Esophagus mucosa (tissue), 1 donor: ENCODE measurements at regions not wholly inside any gene's neighbourhood (a gene's known extent, or its start where the extent isn't known, plus 50 kb on each side); places are given as distances from the start of the nearest gene placed in this dataset.

Experiments used
- ATAC-seq: fragments of 200-7000 bp; cut with Tn5 transposase; one replicate; pipeline ENCODE4 v1.9.1; 2020
- donor health status: DM: yes; HTN: yes; CAD: no.

DNA sequence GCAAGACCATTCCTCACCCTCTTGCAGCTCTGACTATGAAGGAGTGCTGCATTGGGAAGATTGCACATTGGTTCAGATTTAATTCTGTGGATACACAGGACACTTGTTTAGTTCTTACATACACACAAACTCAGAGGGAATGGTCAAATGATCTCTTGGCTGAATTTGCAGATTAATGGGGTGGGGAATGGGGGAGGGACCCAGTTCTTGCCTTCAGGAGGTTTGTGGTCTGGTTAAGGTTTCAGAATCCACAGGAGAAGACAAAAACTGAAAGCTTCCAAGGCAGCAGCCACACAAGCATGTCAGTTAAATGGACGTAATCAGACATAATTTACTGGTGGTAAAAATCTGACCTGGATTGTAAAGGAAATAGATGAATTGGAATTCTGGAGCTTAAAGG lies 257.1 kb upstream of the ROPN1 start:
- ATAC-seq: no peak

DNA sequence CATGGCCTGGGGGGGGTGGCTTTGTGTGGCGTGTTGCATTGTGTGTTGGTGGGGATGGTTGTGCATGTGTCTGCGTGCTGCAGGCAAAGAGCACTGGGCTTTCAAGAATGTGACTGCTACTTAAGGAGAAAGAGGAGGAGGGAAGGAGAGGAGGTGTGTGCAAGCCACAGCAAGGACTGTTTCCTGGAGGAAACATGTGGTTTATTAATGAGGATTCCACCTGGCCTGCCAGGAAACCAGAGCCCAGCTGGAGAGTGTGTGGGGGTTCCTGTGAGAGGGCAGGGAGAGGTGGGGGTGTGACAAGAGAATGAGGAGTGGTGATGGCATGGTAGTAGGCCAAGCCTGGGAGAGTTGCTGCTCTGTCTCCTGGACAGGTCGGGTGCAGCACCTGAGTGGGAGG lies 258.1 kb upstream of the ROPN1 start:
- peak; percentile 44 for ATAC-seq

DNA sequence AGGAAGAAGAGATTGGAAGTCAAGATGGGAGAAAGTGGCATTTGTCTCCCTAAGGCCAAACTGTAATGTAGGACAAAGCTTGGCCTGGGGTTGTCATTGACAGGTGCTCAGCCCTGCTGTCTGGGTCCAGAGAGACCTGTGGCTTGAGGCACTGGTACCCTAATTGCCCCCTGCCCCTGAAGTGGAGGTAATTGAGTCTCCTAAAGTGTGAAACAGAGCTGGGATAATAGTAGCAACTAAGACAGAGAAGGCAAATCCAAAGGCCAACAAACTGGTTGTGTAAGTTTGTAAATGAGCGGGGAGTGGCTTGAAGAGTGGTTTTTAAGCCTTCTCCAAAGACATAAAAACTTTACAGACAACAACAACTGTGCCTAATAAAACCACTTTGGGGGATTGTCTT lies 264.2 kb upstream of the ROPN1 start:
- peak; percentile 56 for ATAC-seq

DNA sequence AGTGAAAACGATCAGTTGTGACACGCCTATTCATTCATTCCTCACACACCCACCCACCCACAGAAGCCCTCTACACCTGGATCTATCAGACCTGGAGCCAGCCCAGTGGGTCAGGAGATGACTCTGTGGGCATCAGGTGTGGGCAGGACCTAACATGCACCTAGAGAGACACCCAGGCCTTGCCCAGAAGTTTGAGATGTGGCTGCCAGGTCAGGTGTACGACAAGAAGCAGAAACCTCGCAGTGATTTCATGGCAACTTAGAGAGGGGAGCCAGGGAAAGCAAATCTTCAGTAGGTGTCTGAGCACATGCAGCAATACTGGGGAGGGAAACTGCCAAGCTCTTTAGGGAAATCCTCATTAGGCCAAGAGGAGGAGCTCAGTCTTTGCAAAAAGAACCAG lies 264.7 kb upstream of the ROPN1 start:
- ATAC-seq: peak; percentile 67

DNA sequence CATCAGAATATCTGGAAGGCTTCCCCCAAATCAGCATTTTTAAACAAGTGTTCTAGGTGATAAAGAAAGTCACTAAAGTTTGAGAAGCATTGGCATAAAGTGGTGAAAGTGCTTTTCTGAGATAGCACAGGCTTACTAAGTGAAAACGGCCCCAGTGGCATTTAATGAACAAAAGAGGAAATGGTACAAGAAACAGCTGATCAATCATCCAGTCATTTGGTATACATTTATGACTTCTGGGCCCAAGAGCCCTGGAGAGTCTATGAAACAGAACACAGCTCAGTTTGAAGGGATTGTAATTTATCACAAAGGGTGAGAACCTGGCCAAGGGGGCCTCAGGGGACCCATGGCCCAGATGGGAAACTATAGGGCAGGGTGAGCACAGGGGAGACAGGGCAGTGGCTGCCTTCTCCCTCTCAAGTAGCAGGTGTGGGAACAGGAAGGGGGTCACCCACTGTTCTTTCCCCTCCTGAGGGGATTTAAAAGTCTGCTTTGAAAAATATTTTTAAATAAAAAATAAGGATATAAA lies 265.5 kb upstream of the ROPN1 start:
- ATAC-seq: no peak

DNA sequence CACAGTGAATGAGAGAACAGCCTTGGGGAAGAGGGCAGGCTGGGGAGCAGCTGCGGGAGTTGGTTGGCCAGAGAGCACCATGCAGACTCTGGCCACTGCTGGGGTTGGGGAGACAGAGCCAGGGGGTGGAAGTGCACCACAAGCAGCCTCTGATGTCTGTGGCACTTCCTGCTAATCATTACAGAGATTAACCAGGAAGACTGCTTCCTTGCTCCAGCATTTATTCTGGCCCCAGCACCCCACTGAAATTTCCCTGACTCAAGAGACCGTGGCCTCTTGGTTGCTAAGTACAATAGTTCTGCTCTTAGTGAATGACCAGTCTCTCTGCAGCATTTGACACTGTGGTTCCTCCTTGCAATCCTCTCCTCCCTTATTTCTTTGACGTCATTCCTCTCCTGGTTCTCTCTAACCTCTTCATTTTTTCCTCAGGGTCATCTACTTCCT lies 266.2 kb upstream of the ROPN1 start:
- ATAC-seq: no peak

DNA sequence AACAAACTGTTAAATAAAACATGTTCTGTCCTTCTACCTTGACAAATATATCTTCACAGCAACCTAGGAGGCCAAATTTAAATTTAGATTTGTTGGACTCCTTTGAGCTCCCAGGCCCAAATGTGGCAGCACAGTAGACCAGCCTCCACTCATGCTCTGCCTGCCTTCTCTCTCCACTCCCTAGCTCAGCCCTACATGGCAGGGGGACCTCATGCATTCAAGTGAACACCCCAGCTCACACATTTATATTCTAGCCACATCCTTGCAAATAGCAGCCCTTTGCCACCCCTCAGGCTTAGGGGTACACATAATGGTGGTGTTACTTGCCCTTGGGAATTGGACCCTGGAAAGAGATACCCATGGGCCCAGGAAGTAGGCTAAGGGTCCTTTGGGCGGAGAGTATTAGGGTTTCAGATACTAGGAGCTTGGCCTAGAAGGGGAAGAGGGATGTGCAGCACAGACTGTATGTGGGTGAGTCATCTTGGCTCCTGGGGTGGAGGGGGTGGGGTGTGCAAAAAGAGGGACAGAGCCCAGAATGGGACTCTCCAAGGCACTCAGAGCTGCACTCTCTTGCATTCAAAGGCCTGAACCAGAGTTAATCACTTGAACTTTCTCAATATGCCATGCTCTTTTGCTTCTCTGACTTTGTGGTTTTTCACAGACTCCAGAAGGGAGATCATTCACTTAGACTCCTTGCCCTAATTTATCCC lies 268.4 kb upstream of the ROPN1 start:
- peak; percentile 55 for ATAC-seq

DNA sequence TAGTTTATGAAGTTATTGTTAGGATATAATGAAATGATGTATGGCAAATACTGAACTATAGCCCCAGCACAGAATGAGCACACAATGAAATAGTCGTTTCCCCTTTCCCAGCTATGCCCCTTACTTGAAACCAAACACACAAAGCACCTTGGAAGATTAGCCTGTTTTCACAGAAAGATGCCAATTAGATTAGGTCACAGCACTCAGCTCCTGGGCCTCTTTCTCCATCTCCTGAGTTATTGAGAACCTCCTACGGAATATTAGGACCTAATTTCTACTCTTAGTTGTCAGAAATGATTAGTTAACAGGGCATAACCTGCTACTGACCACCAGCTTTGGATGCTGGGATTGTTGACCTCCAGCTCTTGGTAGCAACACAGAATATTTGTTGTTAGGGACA lies 269.4 kb upstream of the ROPN1 start:
- no peak for ATAC-seq

DNA sequence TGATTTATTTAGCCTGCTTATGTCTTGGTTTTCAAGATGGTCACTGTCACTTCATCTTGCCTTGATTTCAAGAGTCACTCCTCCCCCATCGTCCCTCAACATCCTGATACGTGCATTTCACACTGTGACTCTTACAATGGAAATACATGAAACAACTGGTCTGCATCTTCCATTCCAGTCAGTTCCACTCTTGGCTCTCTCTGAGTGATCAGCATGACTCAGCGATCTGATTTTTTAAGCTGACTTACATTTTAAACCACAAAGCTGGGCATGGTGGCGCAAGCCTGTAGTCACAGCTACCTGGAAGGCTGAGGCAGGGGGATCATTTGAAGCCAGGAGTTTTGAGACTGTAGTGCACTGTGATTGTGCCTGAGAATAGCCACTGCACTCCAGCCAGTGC lies 271.2 kb upstream of the ROPN1 start:
- ATAC-seq: peak; percentile 89

DNA sequence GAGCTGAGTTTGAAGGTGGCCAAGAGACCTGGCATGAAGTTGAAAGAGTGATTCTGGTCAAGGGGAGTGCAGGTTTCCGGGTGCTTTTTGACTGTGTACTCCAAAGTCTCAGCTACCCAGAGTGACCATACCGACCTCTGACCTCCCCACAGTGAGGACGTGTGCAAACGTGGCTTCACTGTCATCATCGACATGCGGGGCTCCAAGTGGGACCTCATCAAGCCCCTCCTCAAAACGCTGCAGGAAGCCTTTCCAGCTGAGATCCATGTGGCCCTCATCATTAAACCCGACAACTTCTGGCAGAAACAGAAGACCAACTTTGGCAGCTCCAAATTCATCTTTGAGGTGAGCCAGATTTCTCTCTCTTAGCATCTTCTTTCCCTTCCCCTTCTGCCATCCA lies 272.4 kb upstream of the ROPN1 start:
- ATAC-seq: no peak

DNA sequence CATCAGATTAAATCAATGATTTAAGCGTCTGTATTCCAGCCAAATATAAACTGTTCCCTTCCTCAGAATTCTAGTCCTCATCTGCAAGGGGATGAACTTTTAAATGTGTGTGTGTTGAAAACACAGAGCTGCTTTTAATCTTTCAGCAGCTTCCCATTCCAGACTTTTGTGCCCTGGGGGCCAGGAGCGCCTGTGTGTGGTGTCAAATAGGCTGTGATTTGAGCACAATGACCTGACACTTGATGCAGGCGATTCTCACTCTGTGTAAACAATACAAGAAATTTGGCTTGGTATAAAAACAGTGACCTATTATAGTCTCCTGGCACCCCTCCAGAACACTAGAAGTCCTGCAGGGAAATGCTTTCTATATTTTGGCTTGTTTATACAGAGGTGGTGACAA lies 274.6 kb upstream of the ROPN1 start:
- ATAC-seq: no peak

DNA sequence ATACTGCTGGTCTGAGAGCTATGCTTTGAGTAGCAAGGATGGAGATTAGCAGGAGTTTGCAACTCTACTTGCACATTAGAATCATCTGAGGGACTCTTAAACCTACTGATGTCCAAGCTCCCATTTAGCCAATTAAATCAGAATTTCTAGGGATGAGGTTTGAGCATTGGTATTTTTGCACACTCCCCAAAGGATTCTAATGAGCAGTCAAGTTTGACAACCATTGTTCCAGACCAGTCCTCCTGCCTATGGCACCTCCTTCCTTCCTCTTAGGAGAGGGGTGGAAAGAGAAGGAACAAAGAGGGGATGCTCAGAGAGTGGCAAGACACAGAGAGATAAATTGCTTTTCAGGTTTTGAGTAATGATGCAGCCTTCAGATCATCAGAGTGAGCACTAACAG lies 275.5 kb upstream of the ROPN1 start:
- no peak for ATAC-seq

DNA sequence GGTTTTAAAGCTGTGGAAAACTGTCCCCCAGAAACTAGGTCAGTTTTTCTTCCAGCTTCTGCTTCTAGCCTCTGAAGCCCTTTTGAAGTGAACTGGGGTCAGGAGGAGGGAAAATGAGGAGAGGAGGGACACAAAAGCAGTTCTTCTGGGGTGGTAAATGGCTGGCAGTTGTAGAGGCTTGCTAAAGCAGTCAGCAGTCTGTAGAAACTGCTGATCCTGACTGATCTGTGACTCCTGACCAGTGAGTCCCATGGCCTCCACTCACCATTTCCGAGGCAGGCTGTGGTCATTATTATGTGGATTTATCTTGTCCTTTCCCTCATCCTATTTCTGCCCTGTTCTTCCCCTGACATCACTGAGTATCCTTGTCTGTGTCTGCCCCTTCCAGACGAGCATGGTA lies 276.4 kb upstream of the ROPN1 start:
- no peak for ATAC-seq

DNA sequence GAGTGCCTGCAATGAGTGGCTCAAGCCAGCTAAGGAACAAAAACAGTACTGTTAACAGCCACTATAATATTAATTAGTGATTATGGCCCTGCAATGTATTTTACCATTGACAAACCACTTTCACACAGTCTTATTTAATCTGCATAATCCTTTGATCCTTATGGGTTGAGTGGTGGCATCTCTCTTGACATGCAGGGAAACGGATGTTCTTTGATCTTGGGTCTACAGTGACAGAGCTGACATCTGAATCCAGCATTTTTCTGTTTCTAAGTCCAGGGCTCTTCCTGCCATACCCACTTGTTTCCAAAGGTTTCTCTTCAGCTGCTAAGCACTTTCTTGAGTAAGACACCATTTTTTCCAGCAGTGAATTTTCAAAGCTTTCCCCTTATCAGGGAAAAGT lies 277.7 kb upstream of the ROPN1 start:
- ATAC-seq: no peak

DNA sequence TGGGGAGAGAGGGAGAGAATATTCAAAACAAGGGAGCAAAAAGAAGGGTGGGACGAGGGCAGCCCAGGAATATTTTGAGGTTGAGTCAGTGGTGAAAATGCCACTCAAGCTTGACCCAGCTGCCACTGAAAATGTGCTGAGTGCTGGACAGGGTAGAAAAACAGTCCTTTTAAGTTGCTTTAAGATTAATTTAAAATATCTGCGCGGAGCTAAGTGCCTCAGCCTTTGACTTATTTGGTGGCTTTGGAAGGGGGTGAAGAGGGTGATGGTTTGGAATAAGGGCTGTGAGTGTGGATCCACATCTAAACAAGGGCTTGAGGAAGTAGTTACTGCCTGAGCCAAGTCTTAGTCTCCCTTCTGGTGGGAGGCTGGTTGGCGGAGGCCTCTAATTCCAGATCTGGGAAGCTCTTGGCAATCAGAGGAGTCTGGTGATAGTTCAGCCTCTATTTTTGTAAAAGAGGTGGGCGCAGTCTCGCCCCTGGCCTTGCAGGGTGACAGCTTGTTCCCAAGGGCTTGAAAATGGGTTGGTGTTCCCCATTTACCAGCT lies 280.8 kb upstream of the ROPN1 start:
- no peak for ATAC-seq

DNA sequence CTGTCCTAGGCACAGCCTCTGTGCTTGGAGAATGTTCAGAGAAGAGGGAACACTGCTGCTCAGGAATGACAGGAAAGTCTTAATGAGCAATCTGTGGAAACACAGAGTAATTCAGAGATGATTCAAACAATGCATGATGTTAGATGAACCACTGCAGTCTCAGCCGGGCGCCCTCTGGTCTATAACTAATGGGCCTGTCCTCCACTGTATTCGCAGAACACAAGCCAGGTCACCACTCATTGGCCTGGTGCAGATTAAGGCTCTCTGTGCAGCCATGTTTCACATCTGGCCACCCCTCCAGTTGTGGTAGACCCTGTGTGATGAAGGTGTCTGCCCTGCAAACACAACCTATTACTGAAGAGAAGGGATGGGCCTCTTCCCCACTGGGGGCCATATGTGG lies 281.7 kb upstream of the ROPN1 start:
- no peak for ATAC-seq

DNA sequence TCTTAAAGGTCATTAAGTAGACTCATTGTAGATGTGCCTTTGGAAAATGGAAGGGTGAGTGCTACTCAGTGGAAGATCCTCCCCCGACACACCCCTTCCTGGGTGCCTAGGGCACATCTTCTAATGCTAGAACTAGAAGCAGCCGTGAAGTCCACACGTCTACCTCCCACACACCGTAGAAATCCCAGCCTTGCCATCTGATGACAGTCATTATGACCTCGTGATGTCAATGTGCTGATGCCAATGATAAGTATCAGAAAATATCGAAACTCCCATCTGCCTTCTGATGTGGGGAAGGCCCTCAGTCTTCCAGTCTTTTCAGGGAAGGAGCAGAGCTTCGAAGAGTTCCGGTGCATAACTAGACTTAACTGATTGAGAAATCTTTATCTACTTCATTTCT lies 282.1 kb upstream of the ROPN1 start:
- ATAC-seq: no peak

DNA sequence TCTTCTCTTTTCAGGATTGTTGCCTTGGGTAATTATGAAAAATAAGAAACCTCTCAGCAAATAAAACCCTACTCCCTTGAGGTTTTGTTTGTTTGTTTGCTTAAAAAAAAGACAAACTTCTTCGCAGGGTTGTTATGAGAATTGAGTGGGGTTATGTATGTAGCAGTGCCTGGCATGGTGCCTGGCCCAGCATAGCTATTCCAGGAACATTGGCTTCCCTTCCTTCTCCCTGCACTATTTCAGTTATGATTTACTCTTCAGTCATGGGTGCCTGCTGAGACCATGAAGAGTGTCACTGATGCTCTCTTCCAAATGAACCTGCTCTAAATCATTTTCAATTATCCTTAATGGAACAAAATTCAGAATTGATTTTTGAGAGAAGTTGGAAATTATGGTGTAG lies 283.5 kb upstream of the ROPN1 start:
- no peak for ATAC-seq

DNA sequence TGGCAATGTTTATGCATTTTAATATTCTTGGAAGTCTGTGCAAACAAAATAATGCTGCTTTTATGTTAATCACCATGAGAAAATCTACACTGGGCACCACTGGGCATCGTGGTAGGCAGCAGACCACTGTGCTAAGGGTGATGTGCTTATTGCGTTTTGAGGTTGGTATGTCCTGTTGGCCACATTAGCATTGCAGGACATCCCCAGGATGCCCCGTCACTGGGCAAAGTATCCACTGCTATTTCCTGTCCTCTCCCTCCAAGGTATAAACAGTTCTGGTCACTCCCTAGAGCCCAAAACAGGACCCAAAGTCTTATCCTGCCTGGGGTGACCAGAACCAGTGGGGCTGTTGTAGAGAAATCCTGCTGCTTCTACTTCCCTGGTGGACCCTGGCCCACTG lies 284.2 kb upstream of the ROPN1 start:
- peak; percentile 34 for ATAC-seq

DNA sequence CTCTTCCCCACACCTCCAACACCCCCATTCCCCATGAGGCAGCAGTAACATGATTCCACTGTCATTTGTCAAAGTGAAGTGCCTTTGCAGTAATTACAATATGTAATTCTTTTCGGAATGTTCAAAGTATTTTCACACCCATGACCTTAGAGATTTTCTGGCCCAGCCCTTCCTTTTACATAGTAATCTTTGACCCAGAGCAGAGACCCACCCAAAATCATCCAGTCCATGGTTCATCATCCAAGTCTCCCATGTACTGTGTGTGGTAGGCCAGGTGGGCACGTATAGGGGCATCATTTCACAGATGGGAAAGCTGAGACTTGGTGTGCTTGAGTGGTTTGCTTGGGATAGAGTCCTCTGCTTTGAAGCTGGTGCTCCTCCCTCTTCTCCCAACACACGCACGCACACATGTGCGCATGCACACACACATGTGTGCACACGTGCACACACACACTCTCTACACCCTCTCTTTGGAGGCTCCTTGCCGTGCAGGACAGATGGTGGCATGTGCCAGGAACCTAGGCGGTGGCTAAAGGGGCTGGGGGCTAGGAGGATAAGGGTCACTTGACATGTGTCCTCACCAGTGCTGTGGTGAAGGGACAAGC lies 284.7 kb upstream of the ROPN1 start:
- no peak for ATAC-seq

DNA sequence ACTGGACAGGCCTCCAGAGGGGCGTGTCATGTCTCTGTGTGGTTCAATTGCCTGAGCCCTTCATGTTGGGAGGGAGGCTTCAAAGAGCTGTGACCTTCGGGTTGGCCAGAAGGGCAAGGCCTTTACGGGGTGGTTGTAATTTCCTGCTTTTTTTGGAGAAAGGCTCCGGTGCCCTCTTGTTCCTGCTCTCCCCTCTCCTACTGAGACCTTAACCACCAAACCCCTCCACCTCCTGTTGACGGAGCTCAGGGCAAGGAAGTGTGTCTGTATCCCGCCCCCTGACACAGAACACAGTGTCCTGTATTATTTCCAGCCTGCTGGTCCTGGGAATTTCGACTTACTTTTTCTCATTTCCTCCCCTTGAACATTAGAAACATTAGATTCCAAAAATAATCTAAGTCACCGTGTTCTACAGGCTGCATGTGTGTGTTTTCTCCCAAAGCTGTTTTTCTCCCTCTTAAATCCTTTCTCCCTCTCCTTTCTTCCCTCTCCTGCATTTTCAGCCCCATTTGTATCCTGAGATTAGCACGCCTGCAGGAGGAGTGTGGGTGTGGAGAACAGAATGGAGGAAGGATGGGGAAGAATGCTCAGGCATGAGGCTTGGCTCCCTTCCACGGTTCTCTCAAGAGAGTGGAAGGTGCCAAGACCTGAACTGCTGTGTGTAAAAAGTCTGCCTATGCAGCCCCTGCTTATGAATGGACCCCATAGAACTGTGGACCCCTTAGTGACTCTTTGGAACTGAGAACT lies 285.4 kb upstream of the ROPN1 start:
- peak; percentile 68 for ATAC-seq

DNA sequence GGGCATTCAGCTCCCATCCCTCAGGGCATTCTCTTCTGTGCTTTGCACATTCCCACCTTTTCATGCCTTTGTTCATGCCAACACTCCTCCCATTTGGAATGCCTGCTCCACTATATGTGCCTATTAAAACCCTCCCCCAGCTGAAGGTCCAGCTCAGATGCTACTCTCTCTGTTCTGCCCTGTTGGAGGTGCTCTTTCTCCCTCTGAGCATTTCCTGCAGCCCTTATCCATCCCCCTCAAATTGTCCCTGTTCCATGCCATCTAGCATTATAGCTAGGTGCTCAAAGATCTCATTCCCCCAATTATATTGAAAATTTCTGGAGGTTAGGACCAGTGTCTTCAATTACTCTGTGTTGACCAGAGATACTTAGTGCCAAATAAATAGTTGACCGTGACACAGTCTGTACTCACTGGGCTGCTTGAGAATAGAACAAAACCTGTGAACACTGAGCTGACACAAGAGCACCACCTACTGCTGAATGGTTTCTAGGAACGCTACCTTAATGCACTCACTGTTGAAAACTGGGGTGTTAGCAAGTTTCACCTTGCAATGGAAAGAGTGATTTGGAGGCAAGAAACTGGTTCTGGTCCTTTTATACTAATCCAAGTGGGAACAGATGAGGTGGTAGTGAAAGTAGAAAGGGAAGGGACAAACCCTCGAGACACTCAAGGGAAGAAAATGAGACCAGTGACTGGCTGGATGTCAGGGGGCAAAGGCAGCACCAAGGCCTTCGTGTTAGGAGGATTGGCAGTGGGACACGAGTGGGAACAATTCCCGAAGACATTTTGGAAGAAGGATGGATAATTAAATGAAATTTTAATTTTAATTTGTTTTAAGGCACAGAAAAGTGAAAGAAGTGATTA lies 289.8 kb upstream of the ROPN1 start:
- ATAC-seq: peak; percentile 72
